Astrocyte (in vitro differentiated cells and primary cell): ENCODE measurements at regions not wholly inside any gene's neighbourhood (a gene's known extent, or its start where the extent isn't known, plus 50 kb on each side); places are given as distances from the start of the nearest gene placed in this dataset.

Source experiments
- DNase-seq: peaks from one replicate; pipeline ENCODE4 v3.0.0-alpha.2; 2010; ENCODE audit warnings: low read depth
- FAIRE-seq: peaks from 2 replicates; lab custom pipeline; 2011; peaks lifted over from hg19 to GRCh38; lab: Jason Lieb, UNC
- H2AFZ ChIP-seq: 2 replicates; pipeline ENCODE4 v1.6.0; 2012; ENCODE audit warnings: low read depth, low read length, inconsistent platforms
- H3K27ac ChIP-seq: 2 replicates; pipeline ENCODE4 v1.5.1; 2011; ENCODE audit warnings: low read depth, low read length, inconsistent platforms
- H3K27me3 ChIP-seq: 2 replicates; pipeline ENCODE4 v1.6.0; 2011; ENCODE audit warnings: low read length, inconsistent platforms; ENCODE audit not compliant: insufficient read depth
- H3K36me3 ChIP-seq: 2 replicates; pipeline ENCODE4 v1.5.1; 2011; ENCODE audit warnings: low read length, inconsistent platforms; ENCODE audit not compliant: insufficient read depth
- H3K4me1 ChIP-seq: 2 replicates; pipeline ENCODE4 v1.5.1; 2011; ENCODE audit warnings: low read length, inconsistent platforms; ENCODE audit not compliant: insufficient read depth
- H3K4me2 ChIP-seq: 2 replicates; pipeline ENCODE4 v1.6.0; 2012; ENCODE audit warnings: low read length, inconsistent platforms
- H3K4me3 ChIP-seq: 2 replicates; pipeline ENCODE4 v1.5.1; 2011; ENCODE audit warnings: low read depth, mild to moderate bottlenecking, low read length, inconsistent platforms; ENCODE audit not compliant: insufficient read depth
- H3K79me2 ChIP-seq: 2 replicates; pipeline ENCODE4 v1.6.0; 2012; ENCODE audit warnings: mild to moderate bottlenecking, low read length, inconsistent platforms; ENCODE audit not compliant: insufficient read depth
- H3K9ac ChIP-seq: 2 replicates; pipeline ENCODE4 v1.6.0; 2012; ENCODE audit warnings: mild to moderate bottlenecking, low read length, inconsistent platforms
- H3K9me3 ChIP-seq: 2 replicates; pipeline ENCODE4 v1.5.1; 2012; ENCODE audit warnings: low read depth, mild to moderate bottlenecking, low read length, inconsistent platforms; ENCODE audit not compliant: insufficient read depth
- H4K20me1 ChIP-seq: 2 replicates; pipeline ENCODE4 v1.6.0; 2012; ENCODE audit warnings: low read length, inconsistent platforms; ENCODE audit not compliant: insufficient read depth
- H3K27ac Mint-ChIP-seq: one replicate; pipeline ENCODE4 v1.8.0; 2021; ENCODE audit warnings: mild to moderate bottlenecking, mixed read lengths; ENCODE audit not compliant: unreplicated experiment
- H3K27me3 Mint-ChIP-seq: one replicate; pipeline ENCODE4 v1.8.0; 2021; ENCODE audit warnings: low read depth, mixed read lengths; ENCODE audit not compliant: unreplicated experiment
- H3K36me3 Mint-ChIP-seq: one replicate; pipeline ENCODE4 v1.8.0; 2021; ENCODE audit warnings: low read depth, mixed read lengths; ENCODE audit not compliant: unreplicated experiment
- H3K4me1 Mint-ChIP-seq: one replicate; pipeline ENCODE4 v1.8.0; 2021; ENCODE audit warnings: low read depth, mixed read lengths; ENCODE audit not compliant: unreplicated experiment
- H3K4me3 Mint-ChIP-seq: one replicate; pipeline ENCODE4 v1.8.0; 2021; ENCODE audit warnings: mild to moderate bottlenecking, moderate library complexity, mixed read lengths; ENCODE audit not compliant: unreplicated experiment
- H3K9me3 Mint-ChIP-seq: one replicate; pipeline ENCODE4 v1.8.0; 2021; ENCODE audit warnings: mild to moderate bottlenecking, mixed read lengths; ENCODE audit not compliant: unreplicated experiment
- CTCF ChIP-seq: IDR thresholded peaks from 2 replicates; pipeline ENCODE4 v1.5.1; 2011; ENCODE audit warnings: low read depth, mild to moderate bottlenecking, inconsistent platforms, low read length, moderate library complexity; ENCODE audit not compliant: insufficient read depth
- EZH2 ChIP-seq: IDR thresholded peaks from 2 replicates; pipeline ENCODE4 v1.6.1; 2012; ENCODE audit warnings: mild to moderate bottlenecking, low read length, inconsistent platforms; ENCODE audit not compliant: insufficient read depth

- H3K27me3 ChIP-seq: no peaks in the 10 kb centered on the region
- H3K36me3 ChIP-seq: no peaks in the 10 kb centered on the region
- H3K27me3 Mint-ChIP-seq: no peaks in the 10 kb centered on the region
- peaks cover 12% of the 10 kb centered on the region for H3K4me1 Mint-ChIP-seq
- TF ChIP-seq EZH2 (no peak), CTCF (no peak)
- no peak for FAIRE-seq
- H3K9ac ChIP-seq: no peak overlapping the region
- DNase-seq: no peak
- H4K20me1 ChIP-seq: no peaks in the 10 kb centered on the region
- H2AFZ ChIP-seq: no peak overlapping the region
- no peaks in the 10 kb centered on the region for H3K9me3 Mint-ChIP-seq
- H3K27ac Mint-ChIP-seq: no peak overlapping the region
- no peaks in the 10 kb centered on the region for H3K79me2 ChIP-seq
- H3K27ac ChIP-seq: no peak overlapping the region
- no peak overlapping the region for H3K4me2 ChIP-seq
- H3K36me3 Mint-ChIP-seq: no peaks in the 10 kb centered on the region
- no peaks in the 10 kb centered on the region for H3K9me3 ChIP-seq
- no peaks in the 10 kb centered on the region for H3K4me1 ChIP-seq
- H3K4me3 ChIP-seq: no peak overlapping the region
- H3K4me3 Mint-ChIP-seq: no peak overlapping the region
Measured at GRCh38 chr3:24945563-24945962, 450.9 kb upstream of the THRB start.

GRCh38 chr3:24947103-24947502 lies 452.5 kb upstream of the THRB start:
- H3K27ac Mint-ChIP-seq: no peak overlapping the region
- Histone ChIP-seq H3K27ac (no peak overlapping the region), H3K4me3 (no peak overlapping the region), H3K36me3 (no peaks in the 10 kb centered on the region), H3K27me3 (no peaks in the 10 kb centered on the region), H3K9ac (no peak overlapping the region), H3K9me3 (no peaks in the 10 kb centered on the region), H2AFZ (no peak overlapping the region), H3K4me2 (no peak overlapping the region), H3K79me2 (no peaks in the 10 kb centered on the region), H3K4me1 (no peaks in the 10 kb centered on the region), H4K20me1 (no peaks in the 10 kb centered on the region)
- H3K9me3 Mint-ChIP-seq: no peaks in the 10 kb centered on the region
- no peaks in the 10 kb centered on the region for H3K36me3 Mint-ChIP-seq
- peaks cover 14% of the 10 kb centered on the region for H3K4me1 Mint-ChIP-seq
- FAIRE-seq (no peak), DNase-seq (no peak)
- TF ChIP-seq CTCF (no peak), EZH2 (no peak)
- no peak overlapping the region for H3K4me3 Mint-ChIP-seq
- peaks cover 2% of the 10 kb centered on the region for H3K27me3 Mint-ChIP-seq

GRCh38 chr3:24951180-24951579 lies 456.5 kb upstream of the THRB start:
- Histone ChIP-seq H3K9me3 (no peaks in the 10 kb centered on the region), H3K4me2 (no peak overlapping the region), H2AFZ (no peak overlapping the region), H4K20me1 (no peaks in the 10 kb centered on the region), H3K27me3 (no peaks in the 10 kb centered on the region), H3K9ac (no peak overlapping the region), H3K27ac (no peak overlapping the region), H3K36me3 (no peaks in the 10 kb centered on the region), H3K4me1 (no peaks in the 10 kb centered on the region), H3K79me2 (no peaks in the 10 kb centered on the region), H3K4me3 (no peak overlapping the region)
- Mint-ChIP-seq H3K27ac (no peak overlapping the region), H3K36me3 (no peaks in the 10 kb centered on the region), H3K9me3 (no peaks in the 10 kb centered on the region), H3K27me3 (peaks cover 6% of the 10 kb centered on the region), H3K4me3 (no peak overlapping the region), H3K4me1 (peaks cover 2% of the 10 kb centered on the region)
- TF ChIP-seq EZH2 (no peak), CTCF (no peak)
- no peak for DNase-seq
- no peak for FAIRE-seq
